Sigmoid colon (tissue), 6 donors: ENCODE measurements at regions not wholly inside any gene's neighbourhood (a gene's known extent, or its start where the extent isn't known, plus 50 kb on each side); places are given as distances from the start of the nearest gene placed in this dataset.

Experiments used
- DNase-seq: peaks from one replicate; pipeline ENCODE4 v3.0.0-alpha.2; 2019
- H3K27ac ChIP-seq, 4 donors: fragments of 200-600 bp; sonication (generic); one replicate each; pipeline ENCODE4 v1.5.1; 2016 to 2019; ENCODE audit warnings: mild to moderate bottlenecking in 1 of 4
- H3K27me3 ChIP-seq, 3 donors: fragments of 200-600 bp; sonication (generic); one replicate each; pipeline ENCODE4 v1.5.1; 2019; ENCODE audit warnings: mild to moderate bottlenecking in 1 of 3
- H3K36me3 ChIP-seq, 4 donors: fragments of 200-600 bp; sonication (generic); one replicate each; pipeline ENCODE4 v1.5.1; 2016 to 2019
- H3K4me1 ChIP-seq, 4 donors: fragments of 200-600 bp; sonication (generic); one replicate each; pipeline ENCODE4 v1.5.1; 2017 to 2019
- H3K4me3 ChIP-seq, 4 donors: fragments of 200-600 bp; sonication (generic); one replicate each; pipeline ENCODE4 v1.5.1; 2017 to 2019; ENCODE audit warnings: mild to moderate bottlenecking in 2 of 4, moderate library complexity in 1 of 4
- H3K9me3 ChIP-seq, 4 donors: fragments of 200-600 bp in 3 of 4; sonication (generic) in 3 of 4; one replicate each; pipeline versions ENCODE4 v1.5.1 to v1.6.1; 2013 to 2019
- CTCF ChIP-seq, 4 experiments: fragments of 450-650 bp in 3 of 4; fragments of 200-600 bp in 1 of 4; IDR thresholded peaks; one replicate each; pipeline ENCODE4 v1.5.1; 2016 to 2019; ENCODE audit warnings: antibody characterized with exemption in 4 of 4, mild to moderate bottlenecking in 3 of 4, moderate library complexity in 2 of 4
- EP300 ChIP-seq, 4 donors: sonication (generic); formaldehyde crosslinking; IDR thresholded peaks; one replicate each; pipeline ENCODE4 v1.6.1; 2017; ENCODE audit warnings: antibody characterized with exemption in 4 of 4
- POLR2A ChIP-seq, 2 donors: fragments of 450-650 bp; IDR thresholded peaks; one replicate each; pipeline ENCODE4 v1.6.1; 2016; ENCODE audit warnings: antibody characterized with exemption in 2 of 2, mild to moderate bottlenecking in 2 of 2, moderate library complexity in 2 of 2
- POLR2AphosphoS5 ChIP-seq, 4 donors: sonication (generic); formaldehyde crosslinking; IDR thresholded peaks; one replicate each; pipeline ENCODE4 v1.6.1; 2017; ENCODE audit warnings: antibody characterized with exemption in 4 of 4
- WGBS, 2 donors: extraction: QIAGEN DNeasy Blood & Tissue Kit; methylation state at CpG; one replicate each; pipeline ENCODE4 v1.1.7; 2013; 5-methylcytosine and 5-hydroxymethylcytosine counted together
- intact Hi-C: fragments of 100-400 bp; cut with DNase I; formaldehyde crosslinking; loops from one replicate; pipeline ENCODE4 v1.15.1; 2023
- donor health status: healthy with polysubstance abuse.
- donor health status: healthy.

GRCh38 chr20:54364365-54364764 is 111.0 kb upstream of the DOK5 start:
- no peak overlapping the region for H3K4me3 ChIP-seq
- TF ChIP-seq EP300 (IDR thresholded peaks at IDR 0.05) (no peak), POLR2A (IDR thresholded peaks at IDR 0.05) (no peak), CTCF (IDR thresholded peaks at IDR 0.05) (no peak), POLR2AphosphoS5 (IDR thresholded peaks at IDR 0.05) (no peak)
- no peaks in the 10 kb centered on the region for H3K36me3 ChIP-seq
- intact Hi-C loops: no loop called here
- H3K9me3 ChIP-seq: no peaks in the 10 kb centered on the region
- no peaks in the 10 kb centered on the region for H3K27me3 ChIP-seq
- no peak overlapping the region for H3K27ac ChIP-seq
- DNase-seq: no peak
- H3K4me1 ChIP-seq: no peaks in the 10 kb centered on the region

- H3K9me3 ChIP-seq: no peaks in the 10 kb centered on the region
- no peaks in the 10 kb centered on the region for H3K27me3 ChIP-seq
- intact Hi-C loops: no loop called here
- no peak overlapping the region for H3K4me3 ChIP-seq
- no peak for DNase-seq
- H3K27ac ChIP-seq: no peak overlapping the region
- H3K4me1 ChIP-seq: no peaks in the 10 kb centered on the region
- H3K36me3 ChIP-seq: no peaks in the 10 kb centered on the region
- TF ChIP-seq POLR2AphosphoS5 (IDR thresholded peaks at IDR 0.05) (no peak), EP300 (IDR thresholded peaks at IDR 0.05) (no peak), CTCF (IDR thresholded peaks at IDR 0.05) (no peak), POLR2A (IDR thresholded peaks at IDR 0.05) (no peak)
- WGBS, 2 donors: 55 to 77% methylated on average over 6 of the region's 6 CpGs
Observed at GRCh38 chr20:54364919-54365318, 110.5 kb upstream of the DOK5 start.

- TF ChIP-seq EP300 (IDR thresholded peaks at IDR 0.05) (no peak), POLR2AphosphoS5 (IDR thresholded peaks at IDR 0.05) (no peak), CTCF (IDR thresholded peaks at IDR 0.05) (no peak), POLR2A (IDR thresholded peaks at IDR 0.05) (no peak)
- H3K9me3 ChIP-seq: no peaks in the 10 kb centered on the region
- H3K27me3 ChIP-seq: no peaks in the 10 kb centered on the region
- no peak for DNase-seq
- H3K27ac ChIP-seq: no peak overlapping the region
- no peak overlapping the region for H3K4me3 ChIP-seq
- no peaks in the 10 kb centered on the region for H3K36me3 ChIP-seq
- WGBS, 2 donors: 81 to 90% methylated on average over 5 of the region's 5 CpGs
- intact Hi-C loops: no loop called here
- H3K4me1 ChIP-seq: no peaks in the 10 kb centered on the region
Observed at GRCh38 chr20:54366669-54367344, 108.6 kb upstream of the DOK5 start.

- no peak overlapping the region for H3K27ac ChIP-seq
Observed at GRCh38 chr20:54368570-54368969, 106.8 kb upstream of the DOK5 start.

More at GRCh38 chr20:54368570-54368969, 106.8 kb upstream of the DOK5 start:
- WGBS, 2 donors: 65 to 72% methylated on average over 6 of the region's 6 CpGs
- no peaks in the 10 kb centered on the region for H3K27me3 ChIP-seq
- intact Hi-C loops: no loop called here
- TF ChIP-seq EP300 (IDR thresholded peaks at IDR 0.05): no peak
- no peak for TF ChIP-seq POLR2AphosphoS5 (IDR thresholded peaks at IDR 0.05)
- no peak for TF ChIP-seq CTCF (IDR thresholded peaks at IDR 0.05)
- no peak for TF ChIP-seq POLR2A (IDR thresholded peaks at IDR 0.05)
- no peak overlapping the region for H3K4me3 ChIP-seq
- DNase-seq: no peak
- H3K9me3 ChIP-seq: no peaks in the 10 kb centered on the region
- no peaks in the 10 kb centered on the region for H3K36me3 ChIP-seq
- H3K4me1 ChIP-seq: no peaks in the 10 kb centered on the region
